Stimulated activated CD4-positive, alpha-beta T cell treated with anti-CD3 and anti-CD28 coated beads, Interleukin-12 subunit alpha, Interleukin-12 subunit beta, amount 100 ng/mL, for 4 hours (primary cell): ENCODE measurements at regions not wholly inside any gene's neighbourhood (a gene's known extent, or its start where the extent isn't known, plus 50 kb on each side); places are given as distances from the start of the nearest gene placed in this dataset.

Experiments used
- DNase-seq: peaks from one replicate; pipeline ENCODE4 v3.0.0-alpha.2; 2020

DNA sequence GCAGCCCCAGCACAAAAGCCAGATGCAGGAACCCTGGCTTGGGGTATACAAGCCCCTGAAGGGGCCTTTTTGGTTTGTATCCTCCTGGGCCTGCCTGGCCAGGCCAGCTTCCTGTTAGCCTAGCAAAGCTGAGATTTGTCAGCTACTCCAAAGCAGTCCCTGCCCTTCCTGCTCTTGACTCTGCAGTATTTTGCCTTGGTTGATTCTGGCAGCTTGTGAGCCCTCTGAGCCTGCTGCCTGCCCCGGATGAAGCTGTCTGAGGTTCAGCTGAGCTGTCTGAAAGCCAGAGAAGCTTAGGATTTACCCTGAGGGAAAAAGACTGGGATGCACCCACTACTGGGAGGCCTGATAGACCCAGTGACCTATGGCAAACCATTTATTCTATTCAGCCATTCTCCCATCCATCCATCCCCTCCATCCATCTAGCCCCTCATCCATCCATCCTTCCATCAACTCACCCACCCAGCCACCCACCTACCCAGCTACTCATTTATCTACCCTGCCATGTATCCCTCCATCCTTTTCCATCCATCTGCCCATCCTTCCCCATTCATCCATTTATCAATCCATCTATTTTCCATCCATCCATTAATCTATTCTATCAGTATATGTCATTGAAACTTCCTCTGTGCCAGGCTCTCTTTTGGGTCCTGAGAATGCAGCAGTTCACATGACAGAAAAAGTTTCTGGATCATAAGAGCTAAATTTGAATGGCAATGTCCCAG is 307.5 kb downstream of the DHX35 start:
- no peak for DNase-seq

DNA sequence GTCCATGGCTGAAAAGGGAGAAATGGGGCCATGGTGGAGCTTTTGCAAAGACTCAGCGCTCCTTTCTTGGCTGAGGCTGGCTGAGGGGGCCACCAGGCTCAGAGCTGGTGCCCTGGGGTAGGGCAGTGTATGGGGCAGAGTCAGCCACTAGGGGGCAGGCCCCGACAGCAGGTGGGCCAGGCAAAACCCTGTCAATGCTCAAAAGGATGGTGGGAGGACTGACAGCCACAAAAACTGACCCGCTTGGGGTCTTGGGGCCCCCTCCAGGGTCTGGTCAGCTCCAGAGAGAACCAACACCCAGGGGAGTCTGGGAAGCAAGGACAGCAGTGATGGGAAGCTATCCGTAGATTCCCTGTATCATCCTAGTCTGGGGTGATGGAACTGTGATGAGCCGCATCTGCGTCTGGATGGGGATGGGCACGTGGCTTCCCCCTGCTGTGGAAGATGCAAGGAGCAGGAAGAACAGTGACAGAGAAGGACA is 306.9 kb downstream of the DHX35 start:
- DNase-seq = peak; percentile 32

DNA sequence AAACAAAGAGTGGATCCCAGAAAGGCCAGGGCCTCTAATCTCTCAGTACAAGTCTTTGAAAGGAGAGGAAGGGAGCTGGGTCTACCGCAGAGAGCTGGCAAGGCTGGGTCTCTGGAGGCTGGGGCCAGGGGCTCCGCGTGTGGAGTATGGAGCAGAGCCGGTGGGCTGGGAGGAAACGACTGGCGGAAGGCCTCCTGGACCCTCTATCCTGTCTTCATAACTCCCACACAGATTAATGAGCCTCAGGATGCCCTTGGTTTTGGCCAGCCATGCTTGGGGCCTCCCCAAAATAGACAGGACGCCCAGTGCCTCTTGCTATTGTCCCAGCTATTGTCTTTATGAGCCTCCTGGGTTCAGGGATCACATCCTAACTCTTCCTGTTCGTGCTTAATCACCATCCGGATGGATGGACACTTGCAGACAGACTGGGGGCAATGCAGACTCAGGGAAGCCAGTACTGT is 306.4 kb downstream of the DHX35 start:
- DNase-seq = no peak

DNA sequence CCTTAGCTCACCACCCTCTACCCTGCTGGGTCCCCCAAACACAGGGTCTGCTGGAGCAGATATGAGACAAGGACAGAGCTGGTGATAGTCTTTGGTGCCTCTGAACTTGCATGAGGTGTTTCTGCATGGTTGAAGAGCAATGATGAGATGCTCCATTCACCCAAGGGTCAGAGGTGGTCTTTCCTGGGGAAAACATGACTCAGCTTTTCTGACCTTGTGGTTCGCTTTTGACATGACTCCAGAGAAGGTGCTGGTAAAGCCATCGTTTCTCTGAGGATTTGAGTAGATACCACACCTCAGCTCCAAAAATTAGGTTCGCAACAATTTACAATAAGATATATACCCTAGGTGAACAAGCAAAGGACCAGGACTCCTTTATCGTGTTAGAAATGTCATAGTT is 304.8 kb downstream of the DHX35 start:
- no peak for DNase-seq

DNA sequence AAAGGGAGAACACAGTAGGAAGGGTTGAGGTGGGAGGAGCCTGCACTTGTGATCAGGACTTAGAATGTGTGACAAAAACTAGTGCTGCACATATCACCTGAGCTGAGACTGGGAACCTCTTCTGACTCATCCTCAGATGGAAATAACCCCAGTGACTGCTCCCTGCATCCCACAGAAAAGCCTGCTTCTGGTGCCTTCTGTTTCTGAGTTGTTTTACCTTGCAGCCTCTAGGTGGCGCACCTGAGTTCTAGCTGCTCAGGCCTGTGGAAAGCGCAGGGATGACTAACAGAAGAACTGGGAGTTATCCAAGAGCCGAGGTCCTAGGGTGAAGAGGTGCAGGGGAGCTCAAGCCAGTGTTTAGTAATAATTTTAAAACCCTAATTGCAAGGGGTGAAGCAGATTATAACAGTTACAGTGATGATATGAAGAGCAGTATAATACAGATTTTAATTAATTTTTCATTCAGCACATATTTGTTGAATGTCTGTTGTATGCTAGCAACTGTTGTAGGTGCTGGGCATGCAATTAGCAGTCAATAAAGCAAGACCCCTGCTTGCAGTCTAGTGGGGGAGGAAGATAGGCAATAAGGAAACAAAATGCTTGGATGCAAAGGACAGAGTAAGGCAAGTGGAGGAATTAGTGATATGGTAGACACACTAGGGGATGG is 302.5 kb downstream of the DHX35 start:
- DNase-seq = peak; percentile 24

DNA sequence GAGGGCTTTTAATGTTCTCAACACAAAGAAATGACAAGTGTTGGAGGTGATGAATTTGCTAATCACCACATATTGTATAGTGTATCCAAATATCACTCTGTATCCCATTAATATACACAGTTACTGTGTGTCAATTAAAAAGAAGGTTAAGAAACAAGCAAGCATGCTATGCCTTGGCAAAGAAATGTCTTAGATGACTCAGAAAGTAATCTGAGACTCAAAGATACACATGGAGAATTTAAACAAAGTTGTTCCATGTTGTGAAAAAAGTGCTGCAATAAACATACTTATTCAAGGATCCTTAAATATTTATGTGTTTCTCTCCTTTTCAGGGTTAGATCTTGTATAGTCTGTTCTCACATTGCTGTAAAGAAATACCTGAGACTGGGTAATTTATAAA is 300.9 kb downstream of the DHX35 start:
- no peak for DNase-seq

DNA sequence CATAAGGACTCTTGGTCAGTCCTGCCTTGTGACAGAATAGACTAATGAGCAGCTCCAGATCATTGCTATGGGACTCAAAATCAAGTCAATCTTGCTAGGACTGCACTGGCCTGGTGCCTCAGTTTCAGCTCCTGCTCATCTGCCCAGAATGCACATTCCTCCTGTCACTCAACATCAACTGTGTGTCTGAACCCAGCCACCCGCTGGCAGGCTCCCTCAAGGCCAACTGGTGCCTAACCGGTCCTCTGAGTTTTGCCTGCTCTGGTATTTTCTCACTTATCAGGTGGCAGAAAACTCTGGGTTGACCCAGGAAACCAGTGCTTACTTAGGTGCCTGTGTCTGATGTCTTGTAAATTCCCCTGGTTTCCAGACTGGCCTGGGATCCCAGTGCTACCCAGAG is 297.7 kb downstream of the DHX35 start:
- DNase-seq = no peak

DNA sequence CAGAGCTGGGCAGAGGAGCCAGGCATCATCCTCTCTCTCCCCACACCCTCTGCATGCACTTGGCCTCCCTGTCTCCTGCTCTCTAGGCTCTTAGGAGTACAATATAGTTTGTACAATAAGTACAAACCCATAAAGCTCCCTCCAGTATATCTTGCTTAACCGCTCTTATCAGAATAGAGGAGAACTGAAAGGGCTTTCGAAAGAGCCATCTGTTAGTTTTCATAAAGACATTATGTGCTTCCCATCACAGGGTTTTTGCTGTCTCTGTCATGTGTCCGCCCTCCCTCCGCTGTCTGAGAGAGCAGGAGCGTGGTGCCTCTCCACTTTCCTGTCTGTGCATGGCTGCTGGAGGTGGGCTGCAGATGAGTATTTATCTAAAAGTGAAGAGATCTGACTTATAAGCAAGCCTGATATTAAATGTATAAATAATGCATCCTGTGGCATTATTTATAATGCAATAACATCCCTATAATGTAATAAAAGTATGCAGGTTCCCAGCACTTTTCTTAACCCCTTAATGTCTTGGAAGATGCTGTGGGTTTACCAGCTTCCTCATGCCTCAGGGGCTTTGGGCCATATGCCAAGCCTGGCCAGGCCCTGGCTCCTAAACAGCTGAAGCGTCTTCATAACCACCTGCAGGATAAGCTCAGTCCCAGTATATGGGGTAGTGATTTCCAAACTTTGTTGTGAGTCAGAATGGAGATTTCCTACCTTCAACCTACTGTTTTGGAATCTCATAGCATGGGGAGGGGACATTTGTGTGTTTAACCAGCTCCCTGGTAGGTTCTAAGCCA is 297.1 kb downstream of the DHX35 start:
- DNase-seq = no peak

DNA sequence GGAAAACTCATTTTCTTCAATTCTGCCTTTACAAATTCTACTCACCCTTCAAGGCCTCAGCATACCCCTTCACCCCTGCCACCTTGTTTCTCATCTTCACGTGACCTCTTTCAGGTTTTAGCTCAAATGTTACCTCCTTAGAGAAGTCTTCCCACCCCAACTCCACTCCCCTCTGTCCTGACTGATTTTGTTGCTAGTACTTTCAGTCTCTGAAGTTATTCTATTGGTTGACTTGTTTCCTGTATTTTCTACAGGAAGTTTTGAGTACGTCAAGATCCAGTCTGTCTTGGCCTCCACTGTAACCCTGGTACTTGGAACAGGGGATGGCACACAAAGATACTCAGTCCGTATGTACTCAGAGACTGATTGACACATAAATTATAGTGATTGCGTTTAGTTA is 296.1 kb downstream of the DHX35 start:
- DNase-seq = no peak

DNA sequence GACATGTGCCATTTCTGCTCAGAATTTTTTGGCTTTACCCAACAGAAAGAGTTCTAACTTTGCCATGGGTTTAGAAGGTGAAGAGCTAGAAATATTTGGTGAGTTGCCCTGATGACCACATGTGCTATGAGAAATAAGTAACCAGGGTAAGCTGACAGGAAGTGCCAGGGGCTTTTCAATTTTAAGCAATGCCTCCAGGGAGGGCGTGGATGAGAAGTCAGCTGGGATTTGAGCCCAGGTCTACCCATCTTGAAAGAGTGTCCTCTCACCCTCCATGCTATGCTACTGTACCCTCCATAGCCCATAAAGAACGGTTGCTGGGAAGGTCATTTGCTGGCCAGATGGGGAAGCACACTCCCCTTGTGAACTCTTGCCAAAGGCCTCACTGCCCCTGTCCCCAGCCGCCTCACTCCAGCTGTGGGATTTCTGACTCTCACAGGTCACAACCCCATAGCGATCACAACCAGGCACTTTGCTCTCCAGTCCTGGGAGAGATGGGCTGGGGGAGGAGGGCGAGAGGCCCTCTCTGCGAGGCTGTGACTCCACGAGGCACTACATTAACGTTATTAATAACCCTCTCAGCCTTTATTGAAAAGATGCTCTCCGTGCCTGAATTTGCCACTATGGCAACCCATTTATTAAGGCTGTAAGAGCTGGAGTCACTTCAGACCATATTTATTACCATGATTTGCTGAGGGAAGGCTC is 291.1 kb downstream of the DHX35 start:
- no peak for DNase-seq

DNA sequence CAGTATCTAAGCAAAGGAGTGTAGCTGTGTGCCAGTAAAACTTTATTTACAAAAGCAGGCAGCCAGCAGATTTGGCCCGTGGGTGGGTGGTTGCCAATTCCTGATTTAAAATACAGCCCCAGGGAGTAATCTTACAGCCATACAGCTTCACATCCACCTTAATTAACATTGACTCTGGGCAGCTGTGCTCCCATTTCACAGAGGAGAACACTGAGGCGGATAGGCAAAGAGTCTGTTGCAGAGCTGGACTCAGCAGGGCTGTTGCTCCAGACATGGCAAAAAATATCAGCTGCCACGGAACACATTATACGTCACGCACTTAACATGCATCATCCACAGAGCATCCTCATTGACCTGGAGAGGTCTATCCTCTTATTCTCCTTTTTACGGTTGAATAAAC is 289.9 kb downstream of the DHX35 start:
- DNase-seq = no peak

DNA sequence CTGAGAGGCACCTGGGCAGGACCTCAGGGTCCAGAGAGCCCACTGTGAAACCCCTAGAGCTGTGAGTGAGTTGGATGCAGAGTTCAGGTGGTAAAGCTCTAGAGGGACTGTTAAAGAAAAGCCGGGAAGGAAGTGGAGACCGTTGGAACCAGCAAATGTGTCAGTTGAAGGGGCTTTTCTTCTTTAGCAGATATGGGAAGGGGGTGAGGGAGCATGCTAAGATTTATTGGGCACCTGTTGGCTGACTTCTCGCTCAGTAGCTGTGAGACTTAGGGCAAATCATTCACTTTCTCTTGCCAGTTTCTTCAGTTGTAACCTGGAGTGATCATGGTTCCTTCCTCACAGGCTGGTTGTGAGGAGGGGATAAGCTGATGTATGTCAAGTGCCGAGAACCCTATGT is 287.7 kb downstream of the DHX35 start:
- DNase-seq = no peak

DNA sequence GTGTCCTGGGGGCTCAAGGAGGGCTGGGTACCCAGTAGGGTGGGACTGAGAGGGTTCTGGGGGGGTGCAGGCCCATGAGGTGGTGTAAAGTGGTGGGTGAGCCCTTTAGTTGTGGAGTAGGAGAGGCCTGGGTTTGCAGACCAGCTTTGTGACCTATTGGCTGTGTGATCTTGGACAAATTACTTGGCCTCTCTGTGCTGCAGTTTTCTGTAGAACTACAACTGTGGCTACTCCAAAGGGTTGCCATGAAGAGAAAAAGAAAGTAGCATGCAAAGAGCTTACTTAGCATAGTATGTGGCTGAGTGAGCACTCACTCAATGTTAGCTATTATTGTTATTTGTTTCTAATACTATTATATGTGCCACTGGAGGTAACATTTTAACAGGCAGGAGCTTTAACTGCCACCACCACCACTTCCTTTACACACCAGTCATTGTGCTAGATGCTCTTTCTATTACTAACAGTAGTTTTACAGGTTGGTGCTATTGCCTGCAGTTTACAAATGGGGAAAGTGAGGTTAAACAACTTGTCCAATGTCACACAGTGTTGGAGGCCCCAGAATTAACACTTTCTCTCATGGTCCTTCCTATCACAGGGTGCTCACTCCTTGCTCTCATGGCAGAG is 286.8 kb downstream of the DHX35 start:
- DNase-seq = no peak

DNA sequence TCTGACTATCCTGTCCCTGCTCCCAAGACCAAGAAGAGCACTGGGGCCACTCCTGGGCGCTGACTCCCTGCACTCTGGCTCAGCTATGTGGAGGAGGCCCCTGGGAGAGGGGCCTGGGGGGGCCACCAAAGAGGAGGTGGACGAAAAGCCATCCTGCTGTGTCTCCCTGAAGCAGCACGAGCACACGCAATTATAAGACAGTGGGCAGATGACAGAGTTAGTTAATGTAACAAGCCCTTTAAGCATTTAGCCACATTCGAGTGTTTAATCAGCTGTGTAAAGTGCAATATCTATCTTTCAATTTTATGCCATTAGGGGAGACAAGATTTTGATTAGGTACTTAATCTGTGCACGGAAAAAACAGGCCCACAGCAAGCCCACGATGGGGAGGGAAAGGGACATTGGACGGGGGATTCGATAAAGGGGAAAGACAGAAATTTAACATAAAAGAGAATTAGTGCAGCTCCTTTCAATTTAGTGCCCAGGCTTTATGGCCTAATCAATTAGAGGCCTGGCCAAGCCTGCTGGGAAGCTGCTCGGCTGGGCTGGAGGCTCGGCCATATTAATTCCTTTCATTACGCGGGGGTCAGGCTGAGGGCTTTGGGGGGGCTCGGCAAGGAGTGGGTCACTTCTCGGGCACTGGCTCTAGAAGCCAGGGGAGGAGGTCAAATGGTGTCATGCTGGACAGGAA is 286.2 kb downstream of the DHX35 start:
- no peak for DNase-seq

DNA sequence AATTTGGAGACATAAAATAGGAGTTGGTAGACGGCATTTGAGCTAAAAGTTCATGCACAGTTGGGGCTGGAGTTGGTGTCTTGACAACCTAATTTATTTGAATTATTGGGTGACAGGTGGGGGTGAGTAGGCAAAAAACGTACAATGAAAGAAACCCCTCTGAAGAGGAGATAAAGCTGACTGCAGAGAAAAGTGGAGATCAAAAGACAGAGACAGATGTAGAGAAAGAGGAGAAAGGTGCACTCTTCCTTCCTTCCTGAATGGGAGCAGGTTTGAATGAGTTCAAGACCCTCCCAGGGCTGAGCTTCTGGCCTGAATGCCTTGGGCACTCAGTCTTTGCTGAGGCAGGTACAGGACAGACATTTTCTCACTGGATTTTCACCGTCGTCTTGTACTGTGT is 284.3 kb downstream of the DHX35 start:
- no peak for DNase-seq

DNA sequence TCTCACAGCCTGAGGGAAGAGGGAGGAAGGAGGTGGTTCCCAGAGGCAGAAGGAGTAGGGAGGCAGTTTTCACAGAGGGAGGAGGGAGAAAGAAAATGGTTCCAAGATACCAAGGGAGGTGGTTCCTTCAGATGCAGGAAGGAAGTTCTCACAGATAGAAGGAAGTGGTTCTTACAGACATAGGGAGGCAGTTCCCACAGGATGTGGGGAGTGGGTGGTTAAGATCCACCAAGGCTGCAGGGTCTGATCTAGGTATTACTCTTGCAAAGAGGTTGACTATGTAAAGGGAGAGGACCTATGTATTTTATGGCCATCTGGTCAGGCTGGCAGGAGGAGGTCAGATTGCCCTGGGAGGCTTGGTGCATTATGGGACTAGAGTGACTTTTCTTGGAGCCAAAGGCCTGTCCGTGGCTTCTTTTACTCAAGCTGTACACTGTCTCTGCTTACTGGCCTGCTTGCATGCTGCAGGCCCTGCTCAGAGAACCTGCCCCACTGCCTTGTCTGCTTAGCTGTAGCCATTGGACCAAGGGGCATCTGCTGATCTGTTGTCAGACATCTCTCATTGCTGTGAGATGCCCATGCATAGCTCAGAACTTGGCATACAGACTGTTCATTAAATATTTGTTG is 283.7 kb downstream of the DHX35 start:
- no peak for DNase-seq

DNA sequence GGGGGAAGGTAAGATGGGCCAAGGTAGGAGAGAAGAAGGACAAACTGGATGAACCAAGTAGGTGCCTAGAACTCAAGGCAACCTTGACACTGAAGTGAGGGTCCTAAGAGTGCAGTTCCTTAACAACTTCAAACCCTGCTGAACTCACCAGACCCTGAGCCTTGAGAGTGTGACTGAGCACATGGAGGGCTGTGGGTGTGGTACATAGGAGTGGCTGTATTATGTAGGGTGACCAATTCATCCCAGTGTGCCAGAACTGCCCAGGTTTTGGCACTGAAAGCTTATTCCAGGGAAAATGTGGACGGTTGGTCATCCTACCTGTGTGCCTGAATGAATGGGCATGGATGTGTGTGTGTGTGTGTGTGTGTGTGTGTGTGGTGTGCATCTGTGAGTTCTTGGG is 281.8 kb downstream of the DHX35 start:
- no peak for DNase-seq

DNA sequence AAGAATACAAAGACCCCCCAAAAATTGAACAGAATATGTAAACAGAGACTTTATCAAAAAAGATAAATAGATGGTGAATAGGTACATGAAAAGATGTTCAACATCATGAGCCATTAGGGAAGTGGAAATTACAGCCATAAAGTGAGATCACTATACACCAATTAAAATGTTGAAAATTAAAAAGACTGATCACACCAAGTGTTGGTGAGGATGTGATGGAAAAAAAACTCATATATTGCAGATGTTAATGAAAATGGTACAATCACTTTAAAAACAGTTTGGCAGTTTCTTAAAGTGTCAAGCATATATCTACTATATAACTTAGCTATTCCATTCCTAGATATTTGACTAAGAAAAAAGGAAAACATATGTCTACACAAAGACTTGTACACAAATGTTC is 280.5 kb downstream of the DHX35 start:
- no peak for DNase-seq

DNA sequence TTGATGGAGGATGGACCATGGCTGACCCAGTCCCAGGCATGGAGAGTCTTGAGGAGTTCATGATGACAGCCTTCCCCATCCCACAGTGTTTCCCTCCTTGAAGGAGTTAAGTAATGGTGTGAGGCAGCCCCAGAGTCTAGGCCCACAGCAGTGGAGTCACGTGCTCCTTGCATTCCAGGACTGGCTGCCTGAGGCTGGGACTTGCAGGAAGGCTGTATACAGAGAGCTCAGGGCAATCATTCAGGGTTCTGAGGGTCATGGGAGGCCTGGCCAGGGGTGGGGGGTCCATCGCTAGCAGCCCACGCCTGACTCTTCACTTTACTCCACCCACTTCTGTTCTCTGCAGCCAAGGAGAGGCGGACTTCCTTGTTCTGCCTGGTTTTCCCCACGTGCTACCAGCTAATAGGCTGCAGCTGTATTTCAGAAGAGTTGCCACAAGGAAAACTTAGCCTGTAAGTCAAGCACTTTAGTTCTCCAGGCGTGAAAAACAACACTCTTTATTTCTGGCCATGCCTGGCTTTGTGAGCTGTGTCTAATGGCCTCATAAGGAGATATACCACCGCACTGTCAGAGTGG is 272.5 kb downstream of the DHX35 start:
- DNase-seq = no peak

DNA sequence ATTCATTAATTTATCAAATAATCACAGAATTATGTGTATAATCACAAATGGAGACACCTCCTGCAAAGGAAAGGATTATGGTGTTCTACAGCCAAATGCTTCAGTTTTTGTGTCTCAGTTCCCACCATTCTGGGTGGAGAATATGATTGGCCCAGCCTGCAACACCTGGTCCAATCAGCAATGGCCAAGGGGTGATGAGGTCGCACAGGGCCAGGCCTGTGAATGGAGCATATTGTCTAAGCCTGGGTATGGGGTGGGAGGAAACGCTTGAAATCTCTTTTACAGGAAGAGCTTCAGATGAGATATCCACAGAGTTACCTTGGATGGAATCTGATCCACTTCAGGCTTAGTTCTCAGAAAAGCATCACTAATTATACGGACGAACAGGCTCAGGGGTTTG is 271.6 kb downstream of the DHX35 start:
- no peak for DNase-seq

DNA sequence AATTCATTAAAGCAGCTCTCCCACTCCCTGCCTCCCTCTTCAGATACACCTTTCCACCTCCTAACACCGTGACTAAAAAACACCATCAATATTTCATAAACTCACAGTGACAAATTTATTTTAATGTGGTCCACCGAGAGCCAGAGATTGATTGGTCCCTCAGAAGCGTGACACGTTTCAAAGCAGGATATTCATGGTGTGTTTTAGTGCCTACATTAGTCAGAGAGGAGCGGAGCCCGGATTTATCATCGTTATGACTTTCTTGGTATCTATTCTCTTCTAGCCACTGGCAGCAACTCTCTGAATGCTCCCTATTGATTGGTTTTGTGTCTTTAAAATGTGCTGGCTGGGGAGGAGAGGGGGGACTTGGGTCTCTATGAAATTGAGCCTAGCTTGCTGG is 265.3 kb downstream of the DHX35 start:
- no peak for DNase-seq
